OCI-LY7 (cell line): ENCODE measurements at regions not wholly inside any gene's neighbourhood (a gene's known extent, or its start where the extent isn't known, plus 50 kb on each side); places are given as distances from the start of the nearest gene placed in this dataset.

Source experiments
- BruUV-seq: library from RNA; stranded (reverse); fragments of 400-500 nt; replicated peaks from 2 replicates; lab custom pipeline; 2021; lab: Mats Ljungman, UMichigan
- CTCF ChIA-PET: fragments of 300-600 bp; sonication (Branson Sonifier 250); formaldehyde crosslinking; loops from one replicate; lab custom pipeline; 2022; ENCODE audit warnings: antibody characterized with exemption; ENCODE audit not compliant: unreplicated experiment; lab: Charles Lee
- POLR2A ChIA-PET: fragments of 300-600 bp; sonication (Branson Sonifier 250); formaldehyde crosslinking; loops from one replicate; lab custom pipeline; 2022; ENCODE audit warnings: antibody characterized with exemption; lab: Charles Lee
- DNase-seq: peaks from one replicate; pipeline ENCODE4 v3.0.0-alpha.2; 2015; ENCODE audit warnings: low spot score
- H2AFZ ChIP-seq: fragments of 200-600 bp; sonication (generic), shearing (Covaris generic); 2 replicates; pipeline ENCODE4 v1.6.1; 2014; ENCODE audit warnings: mild to moderate bottlenecking, antibody characterized with exemption, low read length, moderate library complexity
- H3K27ac ChIP-seq: fragments of 200-600 bp; sonication (generic); 2 replicates; pipeline ENCODE4 v1.5.1; 2014; ENCODE audit warnings: mixed run types, low read depth, mild to moderate bottlenecking, moderate library complexity, low read length, inconsistent platforms; ENCODE audit not compliant: poor library complexity, severe bottlenecking
- H3K36me3 ChIP-seq: fragments of 200-600 bp; sonication (generic); 2 replicates; pipeline ENCODE4 v1.6.1; 2014; ENCODE audit warnings: mild to moderate bottlenecking, antibody characterized with exemption, low read length, moderate library complexity, mixed read lengths; ENCODE audit not compliant: insufficient read depth
- H3K4me1 ChIP-seq: fragments of 200-600 bp; sonication (generic); 2 replicates; pipeline ENCODE4 v1.5.1; 2014; ENCODE audit warnings: mild to moderate bottlenecking, low read length; ENCODE audit not compliant: insufficient read depth, poor library complexity, severe bottlenecking
- H3K4me2 ChIP-seq: fragments of 200-600 bp; sonication (generic); 2 replicates; pipeline ENCODE4 v1.6.1; 2014; ENCODE audit warnings: mild to moderate bottlenecking, low read length
- H3K4me3 ChIP-seq: fragments of 200-600 bp; sonication (generic); 2 replicates; pipeline ENCODE4 v1.5.1; 2014; ENCODE audit warnings: mild to moderate bottlenecking, low read depth, low read length; ENCODE audit not compliant: poor library complexity, severe bottlenecking
- H3K79me2 ChIP-seq: fragments of 200-600 bp; sonication (generic); 2 replicates; pipeline ENCODE4 v1.6.1; 2016; ENCODE audit warnings: low read depth, mild to moderate bottlenecking, low read length, moderate library complexity, mixed read lengths; ENCODE audit not compliant: insufficient read depth
- H3K9me2 ChIP-seq: fragments of 200-600 bp; sonication (generic); 2 replicates; pipeline ENCODE4 v1.6.1; 2016; ENCODE audit warnings: mild to moderate bottlenecking, low read length, mixed read lengths; ENCODE audit not compliant: insufficient read depth
- H3K9me3 ChIP-seq: fragments of 200-600 bp; sonication (generic); 2 replicates; pipeline ENCODE4 v1.6.1; 2014; ENCODE audit warnings: mild to moderate bottlenecking, mixed run types, low read length, mixed read lengths
- H4K20me1 ChIP-seq: fragments of 200-600 bp; sonication (generic); 2 replicates; pipeline ENCODE4 v1.6.1; 2014; ENCODE audit warnings: mild to moderate bottlenecking, antibody characterized with exemption, low read length, moderate library complexity, mixed read lengths; ENCODE audit not compliant: insufficient read depth
- CTCF ChIP-seq: fragments of 200-600 bp; sonication (generic); conservative IDR thresholded peaks from 2 replicates; pipeline ENCODE4 v1.5.1; 2014; ENCODE audit warnings: mild to moderate bottlenecking, antibody characterized with exemption, low read length, moderate library complexity, mixed read lengths
- EZH2phosphoT487 ChIP-seq: fragments of 200-600 bp; sonication (generic); IDR thresholded peaks from 2 replicates; pipeline ENCODE4 v1.6.1; 2018; ENCODE audit warnings: low read depth, borderline replicate concordance, mild to moderate bottlenecking, mixed run types, antibody characterized with exemption, low read length, moderate library complexity, mixed read lengths
- intact Hi-C: fragments of 100-400 bp; cut with micrococcal nuclease; formaldehyde crosslinking; loops from one replicate; pipeline ENCODE4 v1.10.0; 2022; ENCODE audit not compliant: unreplicated experiment

- BruUV-seq, result no TSS peak
- ChIA-PET CTCF (no interaction called here), POLR2A (interaction anchor here (1.6 kb wide), 1 partner anchor 12 kb away, joined by 4 read pairs; no protein-coding TSS in a partner anchor)
- H4K20me1 ChIP-seq, result no peaks in the 10 kb centered on the region
- TF ChIP-seq EZH2phosphoT487 (no peak), CTCF (no peak)
- H3K79me2 ChIP-seq, result no peaks in the 10 kb centered on the region
- H3K4me1 ChIP-seq, result no peaks in the 10 kb centered on the region
- DNase-seq, result no peak
- intact Hi-C loops, result no loop called here
- no peaks in the 10 kb centered on the region for H3K36me3 ChIP-seq
- no peaks in the 10 kb centered on the region for H3K9me2 ChIP-seq
- H2AFZ ChIP-seq, result no peak overlapping the region
- no peak overlapping the region for H3K4me2 ChIP-seq
- no peak overlapping the region for H3K27ac ChIP-seq
- no peaks in the 10 kb centered on the region for H3K9me3 ChIP-seq
- no peak overlapping the region for H3K4me3 ChIP-seq
Observed at GRCh38 chr7:53458636-53459035, 423.2 kb downstream of the POM121L12 start.

GRCh38 chr7:53466371-53466770 lies 430.9 kb downstream of the POM121L12 start:
- H3K4me1 ChIP-seq, result no peaks in the 10 kb centered on the region
- POLR2A ChIA-PET, result interaction anchor here (0.6 kb wide), 1 partner anchor 487 kb away, joined by 4 read pairs; no protein-coding TSS in a partner anchor
- H4K20me1 ChIP-seq, result no peaks in the 10 kb centered on the region
- CTCF ChIA-PET, result no interaction called here
- H3K9me3 ChIP-seq, result no peaks in the 10 kb centered on the region
- intact Hi-C loops, result no loop called here
- DNase-seq, result no peak
- H3K79me2 ChIP-seq, result no peaks in the 10 kb centered on the region
- no peaks in the 10 kb centered on the region for H3K9me2 ChIP-seq
- H2AFZ ChIP-seq, result no peak overlapping the region
- H3K36me3 ChIP-seq, result no peaks in the 10 kb centered on the region
- no peak overlapping the region for H3K4me3 ChIP-seq
- TF ChIP-seq CTCF (no peak), EZH2phosphoT487 (no peak)
- BruUV-seq, result no TSS peak
- no peak overlapping the region for H3K27ac ChIP-seq
- H3K4me2 ChIP-seq, result no peak overlapping the region

- Histone ChIP-seq H3K36me3 (no peaks in the 10 kb centered on the region), H3K4me2 (no peak overlapping the region), H3K79me2 (no peaks in the 10 kb centered on the region), H4K20me1 (no peaks in the 10 kb centered on the region), H3K27ac (no peak overlapping the region), H3K4me1 (no peaks in the 10 kb centered on the region), H3K9me2 (no peaks in the 10 kb centered on the region), H3K4me3 (no peak overlapping the region), H2AFZ (no peak overlapping the region), H3K9me3 (no peaks in the 10 kb centered on the region)
- TF ChIP-seq CTCF (no peak), EZH2phosphoT487 (no peak)
- CTCF ChIA-PET, result no interaction called here
- intact Hi-C loops, result no loop called here
- POLR2A ChIA-PET, result interaction anchor here (0.6 to 1.3 kb wide), 2 partner anchors 9 to 12 kb away, joined by 3 to 4 read pairs; no protein-coding TSS in a partner anchor
- no TSS peak for BruUV-seq
- DNase-seq, result no peak
Observed at GRCh38 chr7:53470336-53470970, 435.0 kb downstream of the POM121L12 start.
